SK-N-SH (cell line): ENCODE measurements at regions not wholly inside any gene's neighbourhood (a gene's known extent, or its start where the extent isn't known, plus 50 kb on each side); places are given as distances from the start of the nearest gene placed in this dataset.

Experiments
- CTCF ChIA-PET: fragments of 300-600, 350-600 bp; formaldehyde crosslinking; extraction: SDS; loops from one replicate; lab custom pipeline; 2021; lab: Yijun Ruan, JAX
- POLR2A ChIA-PET: fragments of 350-600 bp; sonication (Branson Sonifier 250); formaldehyde crosslinking; extraction: SDS; loops from one replicate; lab custom pipeline; 2020; ENCODE audit warnings: antibody characterized with exemption, inconsistent platforms; lab: Yijun Ruan, JAX
- DNase-seq: peaks from one replicate; pipeline ENCODE4 v3.0.0; 2012
- H2AFZ ChIP-seq: fragments of 200-600 bp; sonication (generic); 2 replicates; pipeline ENCODE4 v1.8.1; 2016; ENCODE audit warnings: antibody characterized with exemption, mild to moderate bottlenecking, low read depth
- H3F3A ChIP-seq: fragments of 200-600 bp; sonication (generic); replicated peaks from 2 replicates; pipeline ENCODE3; 2016; ENCODE audit warnings: antibody characterized with exemption, mild to moderate bottlenecking; ENCODE audit not compliant: insufficient read depth
- H3K27ac ChIP-seq, 2 experiments: fragments of 200-500 bp in 1 of 2; fragments of 200-600 bp in 1 of 2; sonication (Bioruptor generic) in 1 of 2; sonication (generic), shearing (Covaris generic) in 1 of 2; 2 replicates each; pipeline versions ENCODE4 v1.5.1 to v1.6.1; 2014 to 2016; ENCODE audit warnings: low read depth in 2 of 2, inconsistent platforms in 1 of 2, low read length in 1 of 2, mild to moderate bottlenecking in 1 of 2, mixed read lengths in 1 of 2
- H3K27me3 ChIP-seq: fragments of 200-600 bp; sonication (generic), shearing (Covaris generic); 2 replicates; pipeline ENCODE4 v1.6.1; 2016; ENCODE audit warnings: mixed run types; ENCODE audit not compliant: insufficient read depth
- H3K36me3 ChIP-seq, 2 experiments: fragments of 200-500 bp in 1 of 2; fragments of 200-600 bp in 1 of 2; sonication (Bioruptor generic) in 1 of 2; sonication (generic) in 1 of 2; replicated peaks in 1 of 2; 2 replicates each; pipeline versions ENCODE3 to v1.5.1; 2014 to 2016; ENCODE audit warnings: low read length in 1 of 2, mild to moderate bottlenecking in 1 of 2; ENCODE audit not compliant: insufficient read depth in 2 of 2, control insufficient read depth in 1 of 2
- H3K4me1 ChIP-seq, 2 experiments: fragments of 200-500 bp in 1 of 2; fragments of 200-600 bp in 1 of 2; sonication (Bioruptor generic) in 1 of 2; sonication (generic), shearing (Covaris generic) in 1 of 2; 2 replicates each; pipeline versions ENCODE4 v1.5.1 to v1.6.1; 2014 to 2016; ENCODE audit warnings: low read depth in 1 of 2, low read length in 1 of 2, mixed run types in 1 of 2; ENCODE audit not compliant: insufficient read depth in 2 of 2, control insufficient read depth in 1 of 2
- H3K4me2 ChIP-seq: fragments of 200-600 bp; sonication (generic), shearing (Covaris generic); 2 replicates; pipeline ENCODE4 v1.6.1; 2017; ENCODE audit warnings: mixed run types
- H3K4me3 ChIP-seq, 2 experiments: fragments of 200-500 bp in 1 of 2; fragments of 200-600 bp in 1 of 2; sonication (Bioruptor generic) in 1 of 2; sonication (generic), shearing (Covaris generic) in 1 of 2; 2 replicates each; pipeline versions ENCODE4 v1.5.1 to v1.8.1; 2014 to 2016; ENCODE audit warnings: low read depth in 2 of 2, inconsistent platforms in 1 of 2, low read length in 1 of 2, mild to moderate bottlenecking in 1 of 2, mixed read lengths in 1 of 2, moderate library complexity in 1 of 2
- H3K79me2 ChIP-seq: fragments of 200-600 bp; sonication (generic); 2 replicates; pipeline ENCODE4 v1.8.1; 2017; ENCODE audit warnings: mild to moderate bottlenecking; ENCODE audit not compliant: insufficient read depth
- H3K9ac ChIP-seq: fragments of 200-600 bp; sonication (generic); 2 replicates; pipeline ENCODE4 v1.6.1; 2017; ENCODE audit warnings: mixed run types
- H3K9me2 ChIP-seq: fragments of 200-600 bp; sonication (generic); 2 replicates; pipeline ENCODE4 v1.6.1; 2017; ENCODE audit warnings: mixed run types
- H3K9me3 ChIP-seq: fragments of 200-600 bp; sonication (generic); 2 replicates; pipeline ENCODE4 v1.6.1; 2017; ENCODE audit warnings: mixed run types, mild to moderate bottlenecking, moderate library complexity
- H4K20me1 ChIP-seq: fragments of 200-600 bp; sonication (generic); 2 replicates; pipeline ENCODE4 v1.6.1; 2017; ENCODE audit warnings: mild to moderate bottlenecking, mixed run types; ENCODE audit not compliant: insufficient read depth
- CHD2 ChIP-seq: fragments of 150-350 bp; IDR thresholded peaks from 2 replicates; pipeline ENCODE4 v1.6.1; 2018; ENCODE audit warnings: low read length; ENCODE audit not compliant: partially characterized antibody
- FOSL2 ChIP-seq: IDR thresholded peaks from 2 replicates; pipeline ENCODE4 v1.4.0; 2012; ENCODE audit warnings: low read depth, mild to moderate bottlenecking, moderate library complexity, borderline replicate concordance
- FOXJ3 ChIP-seq: sonication (generic); formaldehyde crosslinking; IDR thresholded peaks from 2 replicates; pipeline ENCODE4 v1.5.1; 2020; ENCODE audit warnings: mild to moderate bottlenecking, missing genetic modification reagents
- JUND ChIP-seq: IDR thresholded peaks from 2 replicates; pipeline ENCODE4 v1.4.0; 2012
- MAX ChIP-seq: IDR thresholded peaks from 2 replicates; pipeline ENCODE4 v1.4.0; 2012; ENCODE audit warnings: low read depth
- MEF2A ChIP-seq: IDR thresholded peaks from 2 replicates; pipeline ENCODE4 v1.4.0; 2012; ENCODE audit warnings: low read depth, borderline replicate concordance
- NFIC ChIP-seq: IDR thresholded peaks from 2 replicates; pipeline ENCODE4 v1.4.0; 2012; ENCODE audit warnings: borderline replicate concordance
- RXRA ChIP-seq: IDR thresholded peaks from 2 replicates; pipeline ENCODE4 v1.4.0; 2012; ENCODE audit warnings: low read depth, mild to moderate bottlenecking, borderline replicate concordance
- TAF1 ChIP-seq: IDR thresholded peaks from 2 replicates; pipeline ENCODE4 v1.6.1; 2012; ENCODE audit warnings: low read depth, mild to moderate bottlenecking, low read length, moderate library complexity, borderline replicate concordance
- TCF12 ChIP-seq: IDR thresholded peaks from 2 replicates; pipeline ENCODE4 v1.4.0; 2012
- USF1 ChIP-seq: IDR thresholded peaks from 2 replicates; pipeline ENCODE4 v1.4.0; 2012; ENCODE audit warnings: low read depth, borderline replicate concordance
- YY1 ChIP-seq: IDR thresholded peaks from 2 replicates; pipeline ENCODE4 v1.4.0; 2012; ENCODE audit warnings: low read depth, mild to moderate bottlenecking
- ZBTB33 ChIP-seq: IDR thresholded peaks from 2 replicates; pipeline ENCODE4 v1.4.0; 2012; ENCODE audit warnings: low read depth, borderline replicate concordance
- WGBS: methylation state at CpG from one replicate; pipeline ENCODE4 v1.1.6; 2017; ENCODE audit warnings: low lambda C conversion rate; 5-methylcytosine and 5-hydroxymethylcytosine counted together

- Histone ChIP-seq H3K27me3 (no peaks in the 10 kb centered on the region), H3K4me1 (no peaks in the 10 kb centered on the region), H3K36me3 (no peaks in the 10 kb centered on the region), H3K79me2 (no peaks in the 10 kb centered on the region), H3K9me2 (no peaks in the 10 kb centered on the region), H3F3A (no peaks in the 10 kb centered on the region), H3K4me3 (no peak overlapping the region), H4K20me1 (no peaks in the 10 kb centered on the region), H3K4me2 (no peak overlapping the region), H3K27ac (no peak overlapping the region), H3K9ac (no peak overlapping the region), H3K9me3 (no peaks in the 10 kb centered on the region), H2AFZ (no peak overlapping the region)
- DNase-seq, result no peak
- WGBS, result 0% methylated on average over 1 of the region's 1 CpG
- ChIA-PET POLR2A (no interaction called here), CTCF (interaction anchor here (0.8 kb wide), 1 partner anchor 13 kb away, joined by 3 read pairs; no protein-coding TSS in a partner anchor)
- TF ChIP-seq FOSL2, result no peak
- TF ChIP-seq RXRA, result no peak
- no peak for TF ChIP-seq MAX
- TF ChIP-seq TCF12, result no peak
- TF ChIP-seq JUND, result no peak
- no peak for TF ChIP-seq USF1
- no peak for TF ChIP-seq FOXJ3 (CRISPR knock-in tag)
- TF ChIP-seq CHD2, result no peak
Measured at GRCh38 chrX:79079477-79079876, 65.0 kb upstream of the GPR174 start.

- no peak overlapping the region for H3K27ac ChIP-seq
- H3K4me2 ChIP-seq, result no peak overlapping the region
- H2AFZ ChIP-seq, result no peak overlapping the region
- H4K20me1 ChIP-seq, result no peaks in the 10 kb centered on the region
- ChIA-PET CTCF (interaction anchor here (0.8 kb wide), 1 partner anchor 13 kb away, joined by 3 read pairs; no protein-coding TSS in a partner anchor), POLR2A (no interaction called here)
- no peaks in the 10 kb centered on the region for H3K9me3 ChIP-seq
- no peak for DNase-seq
- H3K4me1 ChIP-seq, result no peaks in the 10 kb centered on the region
- no peaks in the 10 kb centered on the region for H3K27me3 ChIP-seq
- no peaks in the 10 kb centered on the region for H3F3A ChIP-seq
- no peak overlapping the region for H3K4me3 ChIP-seq
- no peaks in the 10 kb centered on the region for H3K9me2 ChIP-seq
- TF ChIP-seq MEF2A (no peak), TAF1 (no peak), NFIC (no peak), ZBTB33 (no peak), CHD2 (no peak), YY1 (no peak)
- H3K36me3 ChIP-seq, result no peaks in the 10 kb centered on the region
- no peaks in the 10 kb centered on the region for H3K79me2 ChIP-seq
- WGBS, result 6% methylated on average over 2 of the region's 2 CpGs
- no peak overlapping the region for H3K9ac ChIP-seq
Measured at GRCh38 chrX:79080141-79080540, 64.3 kb upstream of the GPR174 start.
